Endothelial cell (in vitro differentiated cells): ENCODE measurements at regions not wholly inside any gene's neighbourhood (a gene's known extent, or its start where the extent isn't known, plus 50 kb on each side); places are given as distances from the start of the nearest gene placed in this dataset.

Source experiments
- DNase-seq: peaks from one replicate; pipeline ENCODE4 v3.0.0; 2021; ENCODE audit warnings: low spot score
- H3K27ac Mint-ChIP-seq: one replicate; pipeline ENCODE4 v1.8.0; 2021; ENCODE audit warnings: mixed read lengths, inconsistent platforms; ENCODE audit not compliant: unreplicated experiment
- H3K27me3 Mint-ChIP-seq: one replicate; pipeline ENCODE4 v1.8.0; 2021; ENCODE audit warnings: mild to moderate bottlenecking, moderate library complexity, mixed read lengths, inconsistent platforms; ENCODE audit not compliant: unreplicated experiment
- H3K36me3 Mint-ChIP-seq: one replicate; pipeline ENCODE4 v1.8.0; 2021; ENCODE audit warnings: mild to moderate bottlenecking, low read depth, mixed read lengths, inconsistent platforms; ENCODE audit not compliant: unreplicated experiment
- H3K4me1 Mint-ChIP-seq: one replicate; pipeline ENCODE4 v1.8.0; 2021; ENCODE audit warnings: mild to moderate bottlenecking, mixed read lengths, inconsistent platforms; ENCODE audit not compliant: unreplicated experiment
- H3K4me3 Mint-ChIP-seq: one replicate; pipeline ENCODE4 v1.8.0; 2021; ENCODE audit warnings: mild to moderate bottlenecking, mixed read lengths, inconsistent platforms; ENCODE audit not compliant: unreplicated experiment
- H3K9me3 Mint-ChIP-seq: one replicate; pipeline ENCODE4 v1.8.0; 2021; ENCODE audit warnings: mixed read lengths, inconsistent platforms; ENCODE audit not compliant: unreplicated experiment
- CTCF ChIP-seq: fragments of 200-600 bp; sonication (generic); IDR thresholded peaks from one replicate; pipeline ENCODE4 v1.5.0; 2021; ENCODE audit warnings: antibody characterized with exemption; ENCODE audit not compliant: unreplicated experiment

GRCh38 chr21:31545036-31545435, 114.5 kb upstream of the SOD1 start:
- Mint-ChIP-seq H3K27ac (no peak overlapping the region), H3K4me1 (peaks cover 16% of the 10 kb centered on the region), H3K4me3 (no peak overlapping the region), H3K9me3 (no peaks in the 10 kb centered on the region), H3K36me3 (peaks cover 5% of the 10 kb centered on the region), H3K27me3 (peaks cover 2% of the 10 kb centered on the region)
- TF ChIP-seq CTCF, result no peak
- DNase-seq, result no peak

DNA sequence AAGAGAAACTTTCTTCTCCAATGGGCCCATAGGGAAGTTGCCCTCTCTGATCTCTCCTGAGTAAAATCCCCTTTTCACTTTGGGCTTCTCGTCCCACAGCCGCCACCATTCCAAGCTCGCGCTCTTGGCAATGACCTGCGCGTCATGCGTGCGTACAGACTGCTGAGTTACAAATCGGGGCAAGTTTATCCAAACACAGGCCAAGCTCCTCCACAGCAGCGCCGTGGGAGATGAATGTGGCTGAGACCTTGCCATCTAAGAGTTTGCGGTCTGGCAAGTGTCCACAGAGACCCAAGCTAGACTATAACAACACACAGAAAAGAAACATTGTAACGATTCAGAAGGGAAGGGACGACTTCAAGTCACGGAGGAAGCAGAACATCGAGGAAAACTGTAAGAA, 116.3 kb upstream of the SOD1 start:
- Mint-ChIP-seq H3K4me3 (no peak overlapping the region), H3K4me1 (peaks cover 14% of the 10 kb centered on the region)

DNA sequence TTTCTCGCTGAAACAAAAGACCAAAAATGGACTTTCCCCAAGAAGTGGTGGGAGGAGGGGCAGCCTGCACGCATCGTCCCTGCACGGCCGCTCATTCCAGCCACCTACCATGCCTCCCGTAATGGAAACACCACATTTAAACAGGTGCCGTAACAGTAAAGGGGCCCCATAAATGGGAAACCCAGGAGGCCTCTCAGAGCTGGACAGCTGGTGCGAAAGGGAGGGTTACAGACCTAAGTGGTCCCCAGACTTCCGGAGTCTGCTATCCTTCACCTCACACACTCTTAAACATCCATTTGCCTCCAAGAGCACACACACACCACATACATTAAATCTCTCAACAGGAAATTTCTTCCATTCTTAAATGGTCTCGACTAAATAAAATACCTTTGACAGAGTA, 120.7 kb upstream of the SOD1 start:
- no peak for DNase-seq
- TF ChIP-seq CTCF, result no peak
- no peak overlapping the region for H3K27ac Mint-ChIP-seq
- H3K36me3 Mint-ChIP-seq, result peaks cover 12% of the 10 kb centered on the region
- H3K27me3 Mint-ChIP-seq, result peaks cover 4% of the 10 kb centered on the region
- H3K9me3 Mint-ChIP-seq, result no peaks in the 10 kb centered on the region
- H3K4me3 Mint-ChIP-seq, result no peak overlapping the region
- H3K4me1 Mint-ChIP-seq, result peaks cover 23% of the 10 kb centered on the region

More for the DNA sequence above, 116.3 kb upstream of the SOD1 start:
- Mint-ChIP-seq H3K36me3 (peaks cover 5% of the 10 kb centered on the region), H3K27me3 (no peaks in the 10 kb centered on the region), H3K27ac (peak overlapping the region; percentile 16), H3K9me3 (no peaks in the 10 kb centered on the region)
- no peak for TF ChIP-seq CTCF
- DNase-seq, result no peak

GRCh38 chr21:31537872-31538576, 121.5 kb upstream of the SOD1 start:
- Mint-ChIP-seq H3K27me3 (peaks cover 4% of the 10 kb centered on the region), H3K4me3 (no peak overlapping the region), H3K9me3 (no peaks in the 10 kb centered on the region), H3K27ac (no peak overlapping the region), H3K4me1 (peaks cover 18% of the 10 kb centered on the region), H3K36me3 (peaks cover 8% of the 10 kb centered on the region)
- peak; percentile 66 for TF ChIP-seq CTCF
- DNase-seq, result peak; percentile 45

DNA sequence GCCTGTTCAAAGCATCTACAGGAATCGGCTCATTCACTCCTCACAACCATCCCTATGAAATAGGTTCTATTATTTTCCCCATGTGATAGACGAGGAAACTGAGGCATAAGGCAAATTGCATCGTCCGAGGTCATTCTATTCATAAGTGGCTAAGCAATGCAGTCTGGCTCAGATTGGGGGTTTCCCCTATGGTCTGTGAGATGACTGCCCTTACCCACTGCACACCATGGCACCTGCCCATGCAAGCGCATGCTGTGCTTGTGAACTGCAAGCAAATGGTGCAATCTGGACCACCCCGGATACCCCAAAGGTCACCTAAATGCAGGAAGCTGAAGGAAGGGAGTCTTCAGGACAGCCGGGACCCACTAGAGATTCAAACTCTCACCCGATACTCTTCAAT, 123.4 kb upstream of the SOD1 start:
- H3K9me3 Mint-ChIP-seq, result no peaks in the 10 kb centered on the region
- no peak for DNase-seq
- H3K27me3 Mint-ChIP-seq, result peaks cover 4% of the 10 kb centered on the region
- H3K27ac Mint-ChIP-seq, result no peak overlapping the region
- no peak for TF ChIP-seq CTCF
- no peak overlapping the region for H3K4me3 Mint-ChIP-seq
- H3K36me3 Mint-ChIP-seq, result peaks cover 11% of the 10 kb centered on the region
- peaks cover 18% of the 10 kb centered on the region for H3K4me1 Mint-ChIP-seq
